HG03039 (cell line): ENCODE measurements at regions not wholly inside any gene's neighbourhood (a gene's known extent, or its start where the extent isn't known, plus 50 kb on each side); places are given as distances from the start of the nearest gene placed in this dataset.
A peak's percentile ranks its signal among the peaks of the same experiment; 100 is the strongest.
"Not testable (repeated sequence)": the region's sequence is repeated elsewhere in the genome, so short reads cannot be mapped to it uniquely, and the experiment has no call there.

Experiments used
- ATAC-seq: cut with Tn5 transposase; IDR thresholded peaks from one replicate; pipeline ENCODE4 v1.9.1; 2021; ENCODE audit warnings: mild to moderate bottlenecking, moderate library complexity; ENCODE audit not compliant: unreplicated experiment

GRCh38 chr18:21928925-21929324 is 188.3 kb downstream of the MIB1 start:
- no peak for ATAC-seq

GRCh38 chr18:21930177-21930576 is 189.6 kb downstream of the MIB1 start:
- ATAC-seq, result no peak

GRCh38 chr18:21933931-21934765 is 193.6 kb downstream of the MIB1 start:
- ATAC-seq, result no peak

GRCh38 chr18:21934766-21935015 is 194.1 kb downstream of the MIB1 start:
- ATAC-seq, result no peak

- ATAC-seq, result no peak
Observed at GRCh38 chr18:21943456-21943855, 202.9 kb downstream of the MIB1 start.

- no peak for ATAC-seq
Observed at GRCh38 chr18:21949326-21950015, 208.9 kb downstream of the MIB1 start.

GRCh38 chr18:21955757-21956652 is 213.4 kb upstream of the GATA6 start:
- peak; percentile 98 for ATAC-seq

GRCh38 chr18:21958263-21958662 is 211.1 kb upstream of the GATA6 start:
- no peak for ATAC-seq

GRCh38 chr18:21958707-21959450 is 210.5 kb upstream of the GATA6 start:
- ATAC-seq, result no peak

- ATAC-seq, result no peak
Observed at GRCh38 chr18:21960189-21960588, 209.2 kb upstream of the GATA6 start.

- no peak for ATAC-seq
Observed at GRCh38 chr18:21963336-21963735, 206.1 kb upstream of the GATA6 start.

GRCh38 chr18:21968338-21968737 is 201.1 kb upstream of the GATA6 start:
- no peak for ATAC-seq

GRCh38 chr18:21972281-21972680 is 197.1 kb upstream of the GATA6 start:
- ATAC-seq, result no peak

GRCh38 chr18:21975954-21976353 is 193.4 kb upstream of the GATA6 start:
- not testable (repeated sequence) for ATAC-seq

- ATAC-seq, result no peak
Observed at GRCh38 chr18:21978546-21979170, 190.7 kb upstream of the GATA6 start.

GRCh38 chr18:21979171-21979560 is 190.2 kb upstream of the GATA6 start:
- no peak for ATAC-seq

GRCh38 chr18:21979759-21980158 is 189.6 kb upstream of the GATA6 start:
- ATAC-seq, result no peak

- no peak for ATAC-seq
Observed at GRCh38 chr18:21980744-21981143, 188.6 kb upstream of the GATA6 start.

GRCh38 chr18:21981489-21981888 is 187.9 kb upstream of the GATA6 start:
- not testable (repeated sequence) for ATAC-seq

- no peak for ATAC-seq
Observed at GRCh38 chr18:21991081-21991534, 178.3 kb upstream of the GATA6 start.
